ENCODE measurements at regions not wholly inside any gene's neighbourhood (a gene's known extent, or its start where the extent isn't known, plus 50 kb on each side); places are given as distances from the start of the nearest gene placed in this dataset.
"Not testable (repeated sequence)": the region's sequence is repeated elsewhere in the genome, so short reads cannot be mapped to it uniquely, and the experiment has no call there.

DNA sequence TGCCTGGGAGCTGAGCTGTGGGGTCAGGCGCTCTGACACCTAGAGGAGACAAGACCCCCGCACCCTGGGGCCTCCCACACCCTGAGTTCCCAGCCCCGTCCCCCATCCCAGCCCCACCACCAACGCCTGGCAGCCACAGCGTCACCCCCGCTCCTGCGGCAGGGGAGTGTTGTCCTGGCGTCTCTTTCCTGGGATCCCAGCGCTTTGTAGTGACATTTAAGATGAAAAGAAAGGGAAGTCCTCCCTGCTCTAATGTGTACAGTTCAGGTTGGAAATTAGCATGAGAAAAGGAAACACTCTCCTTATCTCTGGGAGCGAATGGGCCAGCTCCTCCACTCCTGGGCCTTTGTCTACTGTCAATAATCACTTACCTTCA, 112.1 kb downstream of the FAM53A start:
- Histone ChIP-seq H3K9me3 (ENCODE audit: control insufficient read depth in 2 of 2, low read length in 2 of 2) (no peaks in the 10 kb centered on the region), H3K36me3 (ENCODE audit: control insufficient read depth in 2 of 2, insufficient read depth in 2 of 2, low read length in 2 of 2) (no peaks in the 10 kb centered on the region), H3K27me3 (ENCODE audit: control insufficient read depth in 1 of 2, insufficient read depth in 2 of 2, low read length in 2 of 2) (peaks cover 4 to 10% of the 10 kb centered on the region in 2 donors), H3K9ac (ENCODE audit: low read length in 2 of 2) (no peak overlapping the region), H3K4me3 (ENCODE audit: low read length in 2 of 2) (no peak overlapping the region), H3K4me1 (ENCODE audit: control insufficient read depth, insufficient read depth, low read length) (no peaks in the 10 kb centered on the region), H3K27ac (ENCODE audit: low read length) (no peak overlapping the region)

DNA sequence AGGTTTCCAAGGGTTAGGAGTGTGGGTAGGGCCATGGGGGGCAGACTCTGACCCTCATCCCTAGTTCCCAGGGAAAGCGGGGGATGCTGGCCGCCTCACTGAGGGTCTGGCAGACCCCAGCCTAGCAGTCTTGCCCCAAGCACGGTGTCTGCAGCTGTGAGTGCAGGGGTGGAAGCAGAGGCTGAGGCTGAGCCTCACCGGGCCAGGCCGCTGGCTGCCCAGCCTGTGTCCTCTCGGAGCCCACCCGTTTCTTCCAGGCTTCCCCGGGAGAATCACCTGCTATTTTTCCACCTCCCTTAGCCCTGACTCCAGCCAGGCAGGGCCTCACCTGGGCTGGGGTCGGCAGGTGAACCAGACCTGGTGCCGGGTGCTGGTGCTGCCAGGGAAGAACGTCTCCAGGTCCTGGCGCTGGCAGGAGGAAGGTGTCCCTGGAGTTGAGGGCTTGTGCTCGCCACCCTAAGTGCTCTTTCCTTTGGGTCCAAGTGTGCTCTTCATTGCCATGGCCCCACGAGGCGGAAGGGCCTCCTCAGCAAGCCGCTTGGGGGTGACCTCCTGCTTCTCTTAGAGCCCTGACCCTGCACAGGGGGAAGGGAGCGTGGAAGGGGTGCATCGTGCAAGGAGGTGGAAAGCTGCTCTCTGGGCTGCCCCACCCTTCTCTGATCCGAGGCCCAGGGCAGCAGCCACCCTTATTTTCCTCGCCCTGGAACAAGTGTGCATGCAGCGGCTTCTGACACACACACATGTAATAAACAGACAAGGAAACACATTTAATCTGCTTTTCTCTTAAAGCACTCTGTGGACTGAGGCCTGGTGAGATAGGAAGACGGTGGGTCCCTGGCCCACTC, 112.7 kb downstream of the FAM53A start:
- Histone ChIP-seq H3K9me3 (ENCODE audit: control insufficient read depth in 2 of 2, low read length in 2 of 2) (no peaks in the 10 kb centered on the region), H3K4me3 (ENCODE audit: low read length in 2 of 2) (no peak overlapping the region), H3K27me3 (ENCODE audit: control insufficient read depth in 1 of 2, insufficient read depth in 2 of 2, low read length in 2 of 2) (peaks cover 4 to 13% of the 10 kb centered on the region in 2 donors), H3K36me3 (ENCODE audit: control insufficient read depth in 2 of 2, insufficient read depth in 2 of 2, low read length in 2 of 2) (no peaks in the 10 kb centered on the region), H3K27ac (ENCODE audit: low read length) (no peak overlapping the region), H3K9ac (ENCODE audit: low read length in 2 of 2) (no peak overlapping the region), H3K4me1 (ENCODE audit: control insufficient read depth, insufficient read depth, low read length) (no peaks in the 10 kb centered on the region)

DNA sequence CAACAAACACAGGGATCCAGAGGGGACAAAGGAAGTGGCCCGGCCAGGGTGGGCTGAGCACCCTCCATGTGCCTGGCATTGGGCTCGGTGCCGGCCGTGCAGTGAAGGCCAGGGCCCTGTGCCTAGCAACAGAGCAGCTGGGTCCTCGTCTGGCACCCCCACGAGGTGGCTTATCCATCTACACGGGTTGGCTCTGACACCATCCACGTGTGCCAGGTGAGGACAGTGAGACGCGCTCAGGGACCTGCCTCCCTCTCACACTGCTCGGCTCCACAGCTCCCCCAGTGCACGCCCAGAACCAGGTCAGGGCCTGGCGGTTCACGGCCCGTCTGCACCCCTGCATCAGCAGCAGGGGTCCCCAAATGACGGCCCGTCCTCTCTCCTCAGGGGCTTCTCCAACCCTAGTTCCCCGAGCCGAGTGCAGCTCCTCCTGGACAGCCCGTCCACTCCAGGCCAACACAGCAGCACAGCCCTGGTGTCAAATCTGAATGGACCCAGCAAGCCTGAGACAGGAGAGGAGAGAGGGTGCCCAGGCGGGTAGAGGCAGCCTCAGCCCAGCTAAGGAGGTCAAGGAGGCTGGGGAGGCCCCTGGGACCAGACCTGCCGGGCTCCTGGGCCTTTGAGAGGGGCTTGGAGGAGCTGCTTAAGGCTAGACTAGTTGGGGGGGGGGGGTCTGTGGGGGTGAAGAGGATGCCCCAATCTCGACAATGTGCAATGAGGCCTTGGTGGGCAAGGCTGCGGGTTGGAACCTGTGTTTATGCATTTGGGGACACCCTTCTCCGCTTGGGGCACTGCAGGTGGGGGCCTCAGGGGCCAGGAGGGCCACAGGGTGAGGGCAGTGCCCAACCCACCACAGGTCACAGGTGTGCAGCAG, 113.6 kb downstream of the FAM53A start:
- no peaks in the 10 kb centered on the region for H3K36me3 ChIP-seq (ENCODE audit: control insufficient read depth in 2 of 2, insufficient read depth in 2 of 2, low read length in 2 of 2)

DNA sequence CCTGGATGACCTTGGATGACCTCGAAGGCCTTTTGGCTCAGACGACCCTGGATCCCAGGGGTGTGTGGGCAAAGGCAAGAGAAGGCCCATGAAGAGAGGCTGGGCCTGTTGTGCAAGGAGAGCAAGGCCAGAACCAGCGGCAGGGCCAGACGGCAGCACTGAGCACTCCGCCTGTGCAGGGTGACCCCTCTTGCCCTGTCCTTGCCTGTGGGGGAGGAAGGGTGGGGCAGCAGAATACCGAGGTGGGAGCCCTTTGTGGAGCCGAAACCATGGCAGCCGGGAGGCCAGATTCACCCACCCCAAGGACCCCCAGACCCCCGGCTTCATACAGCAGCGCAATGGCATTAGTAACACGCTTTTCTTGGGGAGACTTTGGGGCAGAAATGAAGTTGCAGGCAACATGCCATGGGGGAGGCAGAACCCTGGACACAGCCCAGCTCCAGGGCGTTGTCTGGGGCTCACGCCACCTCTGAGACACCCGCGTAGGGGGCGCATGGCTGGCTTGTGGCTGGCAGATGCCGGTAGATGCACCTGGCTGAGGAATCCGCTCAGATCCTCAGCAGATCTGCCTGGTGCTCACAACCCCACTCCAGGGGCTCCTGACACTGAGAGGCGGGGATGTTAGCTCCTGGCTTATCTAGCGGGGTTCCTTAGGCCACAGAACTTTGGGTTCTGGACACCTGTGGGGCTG, 114.5 kb downstream of the FAM53A start:
- Histone ChIP-seq H3K9me3 (ENCODE audit: control insufficient read depth in 2 of 2, low read length in 2 of 2) (no peaks in the 10 kb centered on the region), H3K36me3 (ENCODE audit: control insufficient read depth in 2 of 2, insufficient read depth in 2 of 2, low read length in 2 of 2) (no peaks in the 10 kb centered on the region), H3K4me1 (ENCODE audit: control insufficient read depth, insufficient read depth, low read length) (no peaks in the 10 kb centered on the region), H3K4me3 (ENCODE audit: low read length in 2 of 2) (no peak overlapping the region), H3K9ac (ENCODE audit: low read length in 2 of 2) (no peak overlapping the region), H3K27ac (ENCODE audit: low read length) (no peak overlapping the region), H3K27me3 (ENCODE audit: control insufficient read depth in 1 of 2, insufficient read depth in 2 of 2, low read length in 2 of 2) (peaks cover 13 to 26% of the 10 kb centered on the region in 2 donors)

More for the DNA sequence above, 113.6 kb downstream of the FAM53A start:
- Histone ChIP-seq H3K27me3 (ENCODE audit: control insufficient read depth in 1 of 2, insufficient read depth in 2 of 2, low read length in 2 of 2) (peaks cover 4 to 18% of the 10 kb centered on the region in 2 donors), H3K27ac (ENCODE audit: low read length) (no peak overlapping the region), H3K4me1 (ENCODE audit: control insufficient read depth, insufficient read depth, low read length) (no peaks in the 10 kb centered on the region), H3K9ac (ENCODE audit: low read length in 2 of 2) (no peak overlapping the region), H3K4me3 (ENCODE audit: low read length in 2 of 2) (no peak overlapping the region), H3K9me3 (ENCODE audit: control insufficient read depth in 2 of 2, low read length in 2 of 2) (no peaks in the 10 kb centered on the region)

DNA sequence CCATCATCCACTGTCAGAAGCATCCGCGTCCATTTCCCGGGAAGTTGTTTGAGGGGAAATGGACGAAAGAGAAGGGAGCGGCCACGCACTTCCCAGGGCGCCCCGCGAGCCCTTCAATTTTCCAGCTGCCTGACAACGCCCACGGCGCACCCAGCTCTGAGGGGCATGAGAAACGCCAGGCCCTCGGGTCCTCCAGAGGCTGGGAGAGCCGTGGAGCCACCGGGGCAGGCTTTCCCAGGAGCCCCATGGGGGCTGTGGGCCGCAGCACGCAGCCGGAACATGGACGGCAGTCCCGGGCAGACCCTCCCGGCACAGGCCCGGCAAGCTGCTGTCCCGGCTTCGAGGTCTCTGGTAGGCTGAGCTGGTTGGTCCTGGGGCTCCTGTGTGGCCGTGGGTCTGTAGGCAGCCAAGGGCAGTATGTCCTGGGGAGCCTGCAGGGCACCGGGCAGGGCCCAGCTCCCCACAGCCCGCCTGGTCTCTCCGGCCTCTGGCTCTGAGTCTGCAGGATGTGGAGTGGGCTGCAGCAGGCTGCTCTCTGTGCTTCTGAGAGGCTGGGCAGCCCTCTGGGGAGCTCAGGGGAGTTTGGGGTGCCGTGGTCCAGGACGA, 115.2 kb downstream of the FAM53A start:
- Histone ChIP-seq H3K4me1 (ENCODE audit: control insufficient read depth, insufficient read depth, low read length) (no peaks in the 10 kb centered on the region), H3K4me3 (ENCODE audit: low read length in 2 of 2) (no peak overlapping the region), H3K27ac (ENCODE audit: low read length) (no peak overlapping the region), H3K27me3 (ENCODE audit: control insufficient read depth in 1 of 2, insufficient read depth in 2 of 2, low read length in 2 of 2) (peaks cover 13 to 33% of the 10 kb centered on the region in 2 donors), H3K9me3 (ENCODE audit: control insufficient read depth in 2 of 2, low read length in 2 of 2) (no peaks in the 10 kb centered on the region), H3K36me3 (ENCODE audit: control insufficient read depth in 2 of 2, insufficient read depth in 2 of 2, low read length in 2 of 2) (no peaks in the 10 kb centered on the region), H3K9ac (ENCODE audit: low read length in 2 of 2) (no peak overlapping the region)

DNA sequence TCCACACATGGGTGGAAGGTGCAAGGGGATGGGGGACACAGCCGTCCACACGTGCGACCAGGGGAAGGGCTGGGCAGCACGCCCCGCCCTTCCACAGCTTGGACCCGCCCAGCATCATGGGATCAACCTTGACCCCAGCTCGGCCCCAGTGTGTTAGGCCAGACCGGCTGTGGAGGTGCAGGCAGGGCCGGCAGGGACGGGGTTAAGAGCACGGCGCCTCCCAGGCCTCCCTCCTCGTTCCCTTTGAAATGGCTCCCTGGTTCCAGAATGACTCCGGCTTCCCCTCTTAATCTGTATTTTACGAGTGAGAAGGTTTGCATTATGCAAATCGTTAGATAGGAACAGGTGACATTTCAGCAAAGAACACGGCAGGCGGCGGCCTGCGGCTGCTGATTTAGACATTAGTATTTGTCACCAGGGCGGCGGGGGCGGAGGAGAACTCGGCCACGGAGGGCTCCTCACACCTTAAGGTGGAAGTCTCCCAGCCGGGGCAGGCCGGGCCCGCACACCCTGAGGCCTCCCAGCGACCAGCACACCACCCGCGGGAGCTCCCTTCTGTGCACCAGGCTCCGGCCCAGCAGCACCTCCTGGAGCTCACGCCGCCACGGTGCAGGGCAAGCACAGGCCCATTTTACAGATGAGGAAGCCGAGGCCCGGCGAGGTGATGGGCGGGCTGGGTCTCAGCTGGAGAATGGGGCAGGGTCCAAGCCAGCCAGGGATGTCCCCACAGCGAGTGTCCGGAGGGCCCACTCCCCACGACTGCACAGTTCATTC, 116.1 kb downstream of the FAM53A start:
- peaks cover 17 to 40% of the 10 kb centered on the region in 2 donors for H3K27me3 ChIP-seq (ENCODE audit: control insufficient read depth in 1 of 2, insufficient read depth in 2 of 2, low read length in 2 of 2)
- no peaks in the 10 kb centered on the region for H3K36me3 ChIP-seq (ENCODE audit: control insufficient read depth in 2 of 2, insufficient read depth in 2 of 2, low read length in 2 of 2)
- no peaks in the 10 kb centered on the region for H3K9me3 ChIP-seq (ENCODE audit: control insufficient read depth in 2 of 2, low read length in 2 of 2)
- no peak overlapping the region for H3K27ac ChIP-seq (ENCODE audit: low read length)
- H3K9ac ChIP-seq (ENCODE audit: low read length in 2 of 2): no peak overlapping the region
- no peaks in the 10 kb centered on the region for H3K4me1 ChIP-seq (ENCODE audit: control insufficient read depth, insufficient read depth, low read length)
- H3K4me3 ChIP-seq (ENCODE audit: low read length in 2 of 2): no peak overlapping the region

DNA sequence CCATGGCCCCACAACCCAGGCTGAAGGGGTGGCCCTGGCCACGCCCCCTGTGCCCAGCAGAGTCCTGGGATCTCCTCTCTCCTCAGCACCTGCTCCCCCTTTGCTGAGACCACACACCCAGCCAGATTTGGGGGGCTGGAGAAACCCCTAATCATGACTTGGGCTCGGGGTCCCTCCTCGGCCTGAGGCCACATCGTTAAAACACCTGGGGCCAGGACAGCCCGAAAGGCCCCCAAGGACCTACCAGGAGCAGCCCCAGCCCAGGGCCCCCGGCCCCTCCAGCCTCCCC, 116.7 kb downstream of the FAM53A start:
- no peaks in the 10 kb centered on the region for H3K4me1 ChIP-seq (ENCODE audit: control insufficient read depth, insufficient read depth, low read length)
- no peaks in the 10 kb centered on the region for H3K9me3 ChIP-seq (ENCODE audit: control insufficient read depth in 2 of 2, low read length in 2 of 2)
- H3K27me3 ChIP-seq (ENCODE audit: control insufficient read depth in 1 of 2, insufficient read depth in 2 of 2, low read length in 2 of 2): peaks cover 20 to 46% of the 10 kb centered on the region in 2 donors
- no peak overlapping the region for H3K9ac ChIP-seq (ENCODE audit: low read length in 2 of 2)
- no peaks in the 10 kb centered on the region for H3K36me3 ChIP-seq (ENCODE audit: control insufficient read depth in 2 of 2, insufficient read depth in 2 of 2, low read length in 2 of 2)
- H3K27ac ChIP-seq (ENCODE audit: low read length): no peak overlapping the region
- H3K4me3 ChIP-seq (ENCODE audit: low read length in 2 of 2): no peak overlapping the region

DNA sequence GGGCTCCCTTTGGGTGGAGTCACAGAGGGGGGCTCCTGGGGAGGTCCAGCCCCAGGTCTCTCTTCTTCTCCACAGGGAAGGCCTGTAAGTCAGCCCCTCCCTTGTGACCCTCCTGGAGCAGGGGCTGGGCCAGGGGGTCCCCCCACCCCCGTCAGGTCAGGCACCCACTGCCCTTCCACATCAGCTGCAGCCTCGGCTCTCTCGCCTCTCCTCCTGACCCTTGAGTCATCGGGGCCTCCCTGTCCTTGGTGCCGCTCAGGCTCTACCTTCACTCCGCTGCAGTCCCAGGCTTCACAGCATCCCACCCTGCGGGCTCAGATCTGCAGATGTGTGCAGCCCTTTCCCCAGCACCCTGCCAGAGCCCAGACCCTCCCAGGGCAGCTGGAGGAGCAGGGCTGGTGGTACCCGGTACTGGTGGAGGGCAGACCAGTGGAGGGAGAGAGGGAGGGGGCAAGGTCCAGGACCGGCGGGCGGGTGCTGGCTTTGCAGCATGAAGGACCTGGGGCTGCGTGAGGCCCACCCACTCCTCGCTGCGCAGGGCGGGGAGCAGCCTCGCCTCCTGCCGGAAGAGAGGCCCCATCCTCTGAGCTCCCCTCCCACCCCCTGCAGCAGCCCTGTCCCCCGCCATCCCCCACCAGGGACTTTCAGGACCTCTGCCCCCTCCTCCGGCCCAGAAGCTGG, 117.1 kb downstream of the FAM53A start:
- Histone ChIP-seq H3K4me3 (ENCODE audit: low read length in 2 of 2) (no peak overlapping the region), H3K27ac (ENCODE audit: low read length) (no peak overlapping the region), H3K4me1 (ENCODE audit: control insufficient read depth, insufficient read depth, low read length) (no peaks in the 10 kb centered on the region), H3K36me3 (ENCODE audit: control insufficient read depth in 2 of 2, insufficient read depth in 2 of 2, low read length in 2 of 2) (no peaks in the 10 kb centered on the region), H3K9ac (ENCODE audit: low read length in 2 of 2) (no peak overlapping the region), H3K9me3 (ENCODE audit: control insufficient read depth in 2 of 2, low read length in 2 of 2) (no peaks in the 10 kb centered on the region), H3K27me3 (ENCODE audit: control insufficient read depth in 1 of 2, insufficient read depth in 2 of 2, low read length in 2 of 2) (peaks cover 25 to 50% of the 10 kb centered on the region in 2 donors)

DNA sequence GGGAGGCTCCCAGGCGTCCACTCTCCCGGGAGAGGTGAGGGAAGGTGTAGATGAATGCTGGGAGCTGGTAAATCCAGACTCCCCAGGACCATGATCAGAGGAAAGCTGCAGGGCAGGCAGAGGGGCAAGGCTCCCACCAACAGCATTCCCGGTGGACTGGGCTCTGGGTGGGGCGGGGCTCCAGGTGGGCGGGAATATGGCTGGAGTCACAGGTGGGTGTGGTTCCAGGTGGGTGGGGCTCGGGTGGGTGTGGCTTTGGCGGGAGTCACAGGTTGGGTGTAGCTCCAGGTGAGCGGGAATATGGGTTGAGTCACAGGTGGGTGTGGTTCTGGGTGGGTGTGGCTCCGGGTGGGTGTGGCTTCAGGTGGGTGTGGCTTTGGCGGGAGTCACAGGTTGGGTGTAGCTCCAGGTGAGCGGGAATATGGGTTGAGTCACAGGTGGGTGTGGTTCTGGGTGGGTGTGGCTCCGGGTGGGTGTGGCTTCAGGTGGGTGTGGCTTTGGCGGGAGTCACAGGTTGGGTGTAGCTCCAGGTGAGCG, 117.7 kb downstream of the FAM53A start:
- H3K27me3 ChIP-seq (ENCODE audit: control insufficient read depth in 1 of 2, insufficient read depth in 2 of 2, low read length in 2 of 2): peaks cover 27 to 56% of the 10 kb centered on the region in 2 donors
- H3K36me3 ChIP-seq (ENCODE audit: control insufficient read depth in 2 of 2, insufficient read depth in 2 of 2, low read length in 2 of 2); H3K4me1 ChIP-seq (ENCODE audit: control insufficient read depth, insufficient read depth, low read length); H3K9me3 ChIP-seq (ENCODE audit: control insufficient read depth in 2 of 2, low read length in 2 of 2); H3K9ac ChIP-seq (ENCODE audit: low read length in 2 of 2); H3K27ac ChIP-seq (ENCODE audit: low read length); H3K4me3 ChIP-seq (ENCODE audit: low read length in 2 of 2): not testable (repeated sequence)

Measured in stomach smooth muscle (tissue), 2 donors.